GM21619 (cell line): ENCODE measurements at regions not wholly inside any gene's neighbourhood (a gene's known extent, or its start where the extent isn't known, plus 50 kb on each side); places are given as distances from the start of the nearest gene placed in this dataset.
"Not testable (repeated sequence)": the region's sequence is repeated elsewhere in the genome, so short reads cannot be mapped to it uniquely, and the experiment has no call there.

Experiments
- ATAC-seq: cut with Tn5 transposase; IDR thresholded peaks from one replicate; pipeline ENCODE4 v1.9.1; 2021; ENCODE audit not compliant: unreplicated experiment

DNA sequence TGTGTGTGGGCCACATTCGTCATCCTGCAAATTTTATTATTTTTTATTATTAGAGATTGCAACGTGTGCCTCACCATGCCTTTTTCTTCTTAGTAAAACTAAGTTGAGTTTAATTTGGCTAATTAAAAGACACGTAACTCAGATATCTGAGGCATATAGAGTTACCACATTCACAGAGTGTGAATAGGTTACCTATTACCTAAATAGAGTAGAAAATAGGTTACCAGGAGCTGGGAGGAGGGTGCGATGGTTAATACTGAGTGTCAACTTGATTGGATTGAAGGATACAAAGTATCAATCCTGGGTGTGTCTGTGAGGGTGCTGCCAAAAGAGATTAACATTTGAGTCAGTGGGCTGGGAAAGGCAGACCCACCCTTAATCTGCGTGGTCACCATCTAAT is 116.3 kb upstream of the CARD11 start:
- not testable (repeated sequence) for ATAC-seq

DNA sequence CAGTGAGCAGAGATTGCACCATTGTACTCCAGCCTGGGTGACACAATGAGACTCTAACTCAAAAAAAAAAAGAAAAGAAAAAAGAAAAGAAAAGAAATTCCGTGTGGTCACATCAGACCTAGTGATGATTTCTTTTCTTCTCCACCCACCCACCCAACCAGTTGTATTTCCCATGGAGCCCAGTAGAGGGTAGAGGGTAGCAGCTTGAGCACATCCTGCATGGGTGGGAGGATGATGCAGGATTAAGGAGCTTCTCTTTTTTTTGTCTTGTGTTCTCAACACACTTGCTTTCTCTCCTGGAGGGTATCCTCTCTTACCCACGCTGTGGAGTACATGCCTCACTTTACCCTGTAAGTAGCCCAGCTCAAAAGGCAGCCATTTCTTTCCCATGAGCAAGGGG is 118.6 kb upstream of the CARD11 start:
- no peak for ATAC-seq

DNA sequence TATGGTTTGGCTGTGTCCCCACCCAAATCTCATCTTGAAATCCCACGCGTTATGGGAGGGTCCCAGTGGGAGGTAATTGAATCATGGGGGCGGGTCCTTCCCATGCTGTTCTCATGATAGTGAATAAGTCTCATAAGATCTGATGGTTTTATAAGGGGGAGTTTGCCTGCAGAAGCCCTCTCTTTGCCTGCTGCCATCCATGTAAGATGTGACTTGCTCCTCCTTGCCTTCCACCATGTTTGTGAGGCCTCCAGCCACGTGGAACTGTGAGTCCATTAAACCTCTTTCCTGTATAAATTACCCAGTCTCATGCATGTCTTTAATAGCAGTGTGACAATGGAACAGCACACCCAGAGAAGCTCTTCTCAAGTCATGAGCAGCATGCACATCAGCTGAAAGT is 119.1 kb upstream of the CARD11 start:
- ATAC-seq, result not testable (repeated sequence)

DNA sequence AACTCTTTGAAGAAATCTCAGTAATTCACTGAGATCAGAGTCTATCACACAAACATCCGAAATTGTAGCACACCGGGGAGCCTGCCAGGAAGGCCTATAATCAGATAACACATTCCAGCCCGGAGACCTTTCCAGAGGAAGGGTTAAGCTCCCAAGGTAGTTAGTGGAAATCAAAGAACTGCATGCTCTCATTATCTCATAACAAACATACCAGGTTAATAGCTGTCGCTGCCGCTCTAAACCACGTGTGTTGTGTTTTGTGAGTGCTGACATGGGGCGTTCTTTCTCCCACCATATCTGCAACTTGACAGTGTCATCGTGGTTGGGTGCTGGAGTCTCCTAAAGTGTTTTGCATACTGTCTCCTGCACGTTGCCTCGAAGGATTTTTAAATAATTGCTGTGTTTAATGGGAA is 120.7 kb upstream of the CARD11 start:
- ATAC-seq, result no peak

DNA sequence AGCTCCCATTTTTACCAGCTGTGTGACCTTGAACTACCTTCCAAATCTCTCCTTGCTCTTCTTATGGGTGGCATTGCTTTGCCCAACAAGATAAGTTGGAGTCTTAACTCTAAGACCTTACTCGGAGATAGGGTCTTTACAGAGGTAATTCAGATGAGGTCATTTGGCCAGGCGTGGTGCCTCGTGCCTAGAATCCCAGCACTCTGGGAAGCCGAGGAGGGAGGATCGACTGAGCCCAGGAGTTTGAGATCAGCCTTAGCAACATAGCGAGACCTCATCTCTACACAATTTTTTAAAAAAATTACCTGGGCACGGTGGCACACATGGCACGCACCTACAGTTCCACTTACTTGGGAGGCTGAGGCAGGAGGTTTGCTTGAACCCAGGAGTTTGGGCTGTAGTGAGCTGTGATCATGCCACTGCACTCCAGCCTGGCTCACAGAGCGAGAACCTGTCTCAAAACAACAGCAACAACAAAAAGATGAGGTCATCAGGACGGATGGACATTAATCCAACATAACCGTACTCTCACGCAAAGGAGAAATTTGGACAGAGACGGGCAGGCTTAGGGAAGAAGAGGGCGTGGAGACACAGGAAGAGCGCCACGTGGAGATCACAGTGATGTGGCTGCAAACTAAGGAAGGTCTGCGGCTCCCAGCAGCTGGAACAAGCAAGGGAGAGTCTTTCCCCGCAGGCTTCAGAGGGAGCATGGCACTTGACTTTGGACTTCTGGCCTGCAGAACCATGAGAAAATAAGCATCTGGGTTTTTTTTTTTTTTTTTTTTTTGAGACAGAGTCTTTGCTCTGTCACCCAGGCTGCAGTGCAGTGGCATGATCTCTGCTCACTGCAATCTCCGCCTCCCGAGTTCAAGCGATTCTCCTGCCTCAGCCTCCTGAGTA is 122.3 kb upstream of the CARD11 start:
- no peak for ATAC-seq

DNA sequence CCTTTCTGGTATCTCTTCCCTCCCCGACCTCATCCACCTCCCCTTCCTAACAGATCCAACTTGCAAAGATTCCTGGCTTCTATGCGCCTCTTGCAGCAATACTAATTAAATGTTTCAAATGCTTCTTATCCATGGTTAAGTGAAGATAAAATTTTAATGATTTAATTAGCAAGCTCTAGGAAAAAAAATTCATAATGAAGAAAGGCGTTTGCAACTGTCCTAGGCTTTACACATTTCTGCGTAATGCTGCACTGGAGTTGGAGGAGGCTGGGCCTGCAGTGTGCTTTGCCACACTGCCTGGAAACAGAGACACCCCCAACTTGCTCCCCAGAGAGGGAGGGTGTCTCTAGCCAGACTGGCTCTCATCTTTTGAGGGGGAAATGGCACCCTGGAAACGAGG is 123.9 kb upstream of the CARD11 start:
- ATAC-seq, result no peak

DNA sequence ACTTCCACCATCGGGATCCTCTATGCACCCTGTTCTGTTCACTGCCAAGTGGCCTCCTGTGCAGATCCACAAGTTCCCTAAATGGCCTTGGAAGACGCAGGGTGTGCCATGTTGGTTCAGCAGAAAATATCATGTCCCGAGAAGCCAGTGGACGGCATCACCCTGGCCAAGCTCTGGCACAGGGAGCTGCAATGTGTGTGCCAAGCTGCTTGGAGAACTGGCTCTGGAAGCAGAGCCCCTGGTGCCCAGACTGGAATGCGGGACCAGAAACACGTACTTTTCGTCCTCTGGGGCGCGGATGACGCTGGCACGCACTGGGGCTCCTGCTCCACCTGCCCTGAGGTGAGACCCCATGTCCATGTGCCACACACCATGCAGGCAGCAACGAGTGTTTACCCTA is 124.7 kb upstream of the CARD11 start:
- no peak for ATAC-seq

DNA sequence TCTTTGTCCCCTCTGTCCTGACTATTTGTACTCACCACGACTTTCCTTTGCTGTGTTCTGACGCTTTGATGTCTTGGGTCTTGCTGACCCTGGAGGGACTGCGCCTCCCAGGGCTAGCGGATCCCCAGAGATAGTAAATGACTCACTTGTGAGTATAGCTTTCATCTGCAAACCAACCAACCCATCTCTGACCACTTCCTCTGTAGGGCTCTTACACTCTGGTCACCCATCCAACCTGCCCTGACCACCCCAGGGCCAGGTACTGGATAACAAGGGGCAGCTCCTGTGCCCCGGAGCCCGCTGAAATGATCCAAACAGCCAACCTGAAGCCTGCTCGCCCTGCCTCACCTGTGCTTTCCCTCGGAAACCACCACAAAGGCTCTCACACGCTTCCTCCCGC is 125.2 kb upstream of the CARD11 start:
- ATAC-seq, result no peak

DNA sequence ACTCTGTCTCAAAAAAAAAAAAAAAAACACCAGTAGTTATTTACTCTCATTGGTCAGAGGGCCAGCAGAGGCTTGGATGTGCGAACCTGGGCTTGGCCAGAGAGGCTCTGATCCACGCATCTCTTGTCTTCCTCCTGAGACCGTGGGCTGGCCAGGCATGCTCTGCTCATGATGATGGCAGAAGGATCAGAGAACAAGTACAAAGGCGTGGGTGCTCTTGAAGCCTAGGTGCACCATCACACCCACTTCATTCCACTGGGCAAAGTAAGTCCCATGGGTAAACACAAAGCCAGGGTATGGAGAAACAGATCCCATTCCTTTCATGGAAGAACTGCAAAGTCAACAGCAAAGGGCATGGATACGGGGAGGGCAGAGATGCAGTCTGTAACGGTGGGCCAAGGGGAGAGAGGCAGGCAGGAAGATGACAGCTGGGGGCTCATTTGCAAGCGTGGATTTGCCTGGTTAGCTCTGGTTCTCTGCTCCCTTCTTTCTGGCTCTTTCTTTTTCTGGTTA is 128.2 kb upstream of the SDK1 start:
- no peak for ATAC-seq

DNA sequence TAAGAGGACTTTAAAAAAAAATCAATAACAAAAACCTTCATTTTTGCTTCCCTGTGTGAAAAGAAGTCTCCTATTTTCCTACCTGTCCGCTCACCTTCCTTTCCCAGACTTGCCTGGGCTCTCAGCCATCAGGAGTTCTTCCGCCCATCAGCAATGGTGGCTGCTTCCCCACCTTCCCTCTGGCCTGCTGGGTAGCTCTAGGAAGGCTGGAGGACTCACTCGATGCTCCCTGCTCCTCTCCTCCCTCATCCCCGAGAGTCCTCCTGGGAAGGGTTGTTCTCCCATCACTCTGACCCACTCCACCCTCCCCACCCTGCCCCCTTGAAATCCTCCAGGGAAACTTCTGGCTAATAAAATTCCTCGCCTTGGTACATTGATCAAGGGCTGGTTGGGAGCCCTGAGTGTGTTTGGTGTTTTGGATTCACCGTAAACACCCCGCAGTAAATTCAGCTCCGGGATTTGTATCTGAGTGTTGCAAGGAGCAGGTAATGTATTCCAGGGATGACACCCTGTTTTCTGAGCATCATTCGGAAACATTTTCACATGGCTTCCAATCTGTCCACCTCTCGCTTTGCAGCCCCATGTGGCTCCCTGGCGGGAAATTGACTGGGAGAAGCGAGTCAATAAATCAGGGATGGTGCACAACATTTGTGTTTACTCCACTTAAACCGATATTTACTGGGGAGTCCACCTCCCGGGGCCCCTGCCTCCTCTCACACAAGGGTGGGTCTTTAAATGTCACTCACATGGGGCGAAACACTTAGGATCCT is 126.4 kb upstream of the SDK1 start:
- no peak for ATAC-seq

DNA sequence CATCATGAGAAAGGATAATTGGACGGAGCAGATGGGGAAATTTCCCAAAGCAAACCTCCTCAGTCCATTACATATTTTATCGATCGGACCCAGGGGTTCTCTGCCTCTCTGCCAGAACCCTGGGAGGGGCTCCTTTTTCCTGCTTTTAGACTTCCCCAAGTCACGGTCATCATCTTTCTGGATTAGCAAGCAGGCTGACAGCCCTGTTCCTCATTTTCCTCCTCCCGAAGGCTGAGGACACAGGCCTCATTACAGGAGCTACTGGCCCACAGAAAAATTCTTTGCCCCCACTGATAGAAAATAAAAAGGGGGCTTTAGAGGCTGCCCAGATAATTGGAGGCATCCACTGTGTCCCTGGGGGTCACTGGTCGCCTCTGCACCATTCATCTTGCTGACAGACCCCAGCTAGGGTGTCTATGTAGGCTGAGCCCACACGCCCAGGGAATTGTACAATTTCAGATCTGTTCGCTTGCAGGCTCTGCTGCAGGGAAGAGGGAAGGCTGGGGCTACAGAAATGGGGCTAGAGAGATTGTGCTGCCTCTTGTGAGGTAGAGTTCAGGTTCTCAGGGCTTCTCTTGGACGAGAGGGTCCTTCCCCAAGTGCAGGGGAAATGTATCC is 125.7 kb upstream of the SDK1 start:
- no peak for ATAC-seq

DNA sequence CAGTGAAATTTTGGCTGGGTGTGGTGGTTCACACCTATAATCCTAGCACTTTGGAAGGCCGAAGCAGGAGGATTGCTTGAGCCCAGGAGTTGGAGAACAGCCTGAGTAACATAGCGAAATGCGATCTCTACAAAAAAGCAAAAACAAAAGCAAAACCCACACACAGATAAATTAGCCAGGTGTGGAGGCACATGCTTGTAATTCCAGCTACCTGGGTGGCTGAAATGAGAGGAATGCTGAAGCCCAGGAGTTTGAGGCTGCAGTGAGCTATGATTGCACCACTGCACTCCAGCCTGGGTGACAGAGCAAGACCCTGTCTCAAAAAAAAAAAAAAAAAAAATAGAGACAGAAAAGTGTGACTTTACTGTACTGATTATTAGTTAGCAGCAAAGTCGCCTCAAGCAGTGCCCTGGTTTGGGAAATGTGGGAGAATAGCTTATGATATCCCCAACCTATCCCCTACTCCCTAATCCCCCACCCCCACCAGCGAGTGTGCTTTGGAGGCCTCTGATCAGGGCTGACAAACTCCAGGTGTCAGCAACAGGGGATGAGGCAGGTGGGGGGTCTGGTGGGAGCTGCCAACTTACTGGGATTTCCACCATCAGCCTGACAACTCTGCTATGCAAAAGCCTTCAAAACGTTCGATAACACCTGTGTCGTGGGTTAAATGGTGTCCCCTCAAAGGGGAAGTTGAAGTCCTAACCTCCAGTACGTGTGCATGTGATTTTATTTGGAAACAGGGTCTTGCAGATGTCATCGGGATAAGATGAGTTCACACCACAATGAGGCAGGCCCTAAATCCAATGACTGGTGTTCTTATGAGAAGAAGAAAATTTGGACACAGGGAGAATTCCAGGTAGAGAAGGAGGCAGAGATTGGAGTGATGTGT is 124.7 kb upstream of the SDK1 start:
- ATAC-seq, result no peak

DNA sequence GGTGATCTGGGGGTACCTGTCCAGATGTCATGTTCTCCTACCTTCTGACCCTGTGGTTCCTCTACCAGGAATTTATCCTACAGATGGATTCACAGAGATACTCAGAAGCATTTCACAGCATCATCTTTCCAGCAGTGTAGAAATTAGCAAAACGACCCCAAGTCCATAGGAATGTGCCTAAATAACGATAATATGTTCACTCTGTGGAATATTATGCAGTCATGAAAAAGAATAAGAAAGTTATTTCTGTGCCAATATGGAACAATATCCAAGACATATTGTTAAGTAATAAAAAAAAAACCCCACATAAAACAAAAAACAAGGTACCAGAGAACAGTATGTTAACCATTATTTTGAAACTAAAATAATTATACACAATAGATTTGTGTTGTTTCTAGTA is 123.8 kb upstream of the SDK1 start:
- no peak for ATAC-seq

DNA sequence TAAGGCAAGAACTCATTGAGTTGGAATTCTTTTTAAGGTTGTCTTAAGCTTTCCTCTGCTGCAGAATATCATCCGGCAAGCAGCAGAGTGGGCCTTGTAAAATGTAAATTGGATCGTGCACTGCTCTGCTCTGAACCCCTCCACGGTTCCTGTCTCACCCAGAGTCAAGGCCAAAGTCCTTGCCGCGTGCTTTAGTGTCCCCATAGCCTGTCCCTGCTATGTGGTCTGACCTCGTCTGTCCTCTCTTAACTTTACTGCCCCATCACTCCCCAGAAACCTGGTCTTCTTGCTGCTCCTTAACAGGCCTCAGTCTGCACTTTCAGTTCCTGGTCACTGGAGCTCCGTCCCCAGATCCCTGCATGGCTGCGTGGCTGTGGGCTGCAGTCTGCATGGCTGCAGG is 121.6 kb upstream of the SDK1 start:
- no peak for ATAC-seq

DNA sequence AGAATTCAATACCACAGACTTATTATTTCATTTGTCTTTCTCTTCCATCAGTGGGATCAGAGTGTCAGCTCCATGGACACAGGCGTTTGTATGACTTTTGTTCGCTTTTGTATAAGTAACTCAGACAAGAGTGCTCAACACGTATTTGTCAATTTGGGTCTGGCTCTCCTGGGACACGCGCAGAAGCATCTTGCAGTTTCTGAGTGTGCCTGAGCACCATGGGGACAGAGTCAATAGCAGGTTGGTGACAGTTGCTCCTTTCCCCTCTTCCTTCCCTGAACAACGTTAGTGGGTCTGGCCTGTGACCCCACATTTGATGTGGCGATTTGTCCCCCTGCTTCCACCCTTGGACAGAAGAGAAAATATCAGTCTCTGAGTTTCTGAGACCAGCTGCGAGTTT is 120.4 kb upstream of the SDK1 start:
- no peak for ATAC-seq

DNA sequence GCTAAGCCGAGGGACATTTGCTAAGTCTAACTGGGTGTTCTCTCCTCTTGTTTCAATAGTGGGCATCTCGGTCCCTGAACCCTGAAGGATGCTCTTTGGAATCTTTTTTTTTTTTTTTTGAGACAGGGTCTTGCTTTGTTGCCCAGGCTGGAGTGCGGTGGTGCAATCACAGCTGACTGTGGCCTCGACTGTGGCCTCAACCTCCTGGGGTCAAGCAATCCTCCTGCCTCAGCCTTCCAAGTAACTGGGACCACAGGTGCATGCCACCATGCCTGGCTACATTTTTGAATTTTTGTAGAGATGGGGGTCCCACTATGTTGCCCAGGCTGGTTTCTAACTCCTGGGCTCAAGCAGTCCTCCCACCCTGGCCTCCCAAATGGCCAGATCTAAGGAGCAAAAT is 119.0 kb upstream of the SDK1 start:
- not testable (repeated sequence) for ATAC-seq

DNA sequence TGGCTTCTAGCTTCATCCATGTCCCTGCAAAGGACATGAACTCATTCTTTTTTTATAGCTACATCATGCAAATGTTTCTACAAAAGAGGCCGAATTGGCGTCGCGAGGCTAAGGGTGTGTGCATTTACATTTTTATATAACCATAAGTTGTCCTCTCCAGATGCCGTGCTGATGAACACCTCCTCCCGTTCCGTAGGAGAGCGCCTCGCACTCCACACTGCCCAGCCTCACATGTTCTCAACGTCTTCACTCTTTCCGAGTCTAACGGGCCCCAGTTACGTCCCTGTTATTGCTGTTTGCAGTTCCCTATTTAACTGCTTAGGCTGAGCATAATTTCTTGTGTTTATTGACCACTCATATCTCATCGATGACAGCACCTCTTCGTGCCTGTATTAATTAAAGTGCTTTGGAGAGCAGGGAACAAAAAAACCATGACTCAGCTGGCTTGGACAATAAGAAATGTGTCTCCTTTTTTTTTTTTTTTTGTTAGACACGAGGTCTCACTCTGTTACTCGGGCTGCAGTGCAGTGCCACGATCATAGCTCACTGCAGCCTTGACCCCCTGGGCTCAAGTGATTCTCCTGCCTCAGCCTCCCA is 113.5 kb upstream of the SDK1 start:
- no peak for ATAC-seq

DNA sequence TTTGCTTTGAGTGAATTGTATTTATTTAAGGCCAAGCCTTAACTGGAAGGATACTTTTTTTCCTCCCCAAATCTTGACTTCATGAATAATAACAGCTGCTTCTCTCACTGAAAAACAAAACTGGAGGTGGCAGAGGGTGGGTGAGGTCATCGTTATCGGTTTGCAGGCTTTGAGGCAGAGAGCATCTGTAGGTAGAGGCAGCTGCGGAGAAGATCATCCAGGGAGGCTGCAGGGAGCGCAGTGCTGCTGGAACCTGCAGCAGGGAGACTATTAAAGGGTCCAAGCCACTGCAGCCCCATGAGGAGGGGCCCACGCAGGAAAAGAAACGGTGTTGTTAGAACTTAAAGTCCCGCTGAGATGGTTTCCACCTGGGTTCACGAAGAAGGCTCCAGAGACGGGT is 112.1 kb upstream of the SDK1 start:
- no peak for ATAC-seq

DNA sequence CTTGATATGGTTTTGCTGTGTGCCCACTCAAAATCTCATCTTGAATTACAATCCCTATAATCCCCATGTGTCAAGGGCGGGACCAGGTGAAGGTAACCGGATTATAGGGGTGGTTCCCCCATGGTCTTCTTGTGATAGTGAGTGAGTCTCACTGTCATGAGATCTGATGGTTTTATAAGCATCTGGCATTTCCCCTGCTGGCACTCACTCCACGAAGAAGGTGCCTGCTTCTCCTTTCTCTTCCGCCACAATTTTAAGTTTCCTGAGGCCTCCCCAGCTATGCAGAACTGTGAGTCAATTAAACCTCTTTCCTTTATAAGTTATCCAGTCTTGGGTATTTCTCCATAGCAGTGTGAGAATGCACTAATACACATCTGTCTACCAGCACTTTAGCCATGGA is 109.5 kb upstream of the SDK1 start:
- ATAC-seq, result no peak

DNA sequence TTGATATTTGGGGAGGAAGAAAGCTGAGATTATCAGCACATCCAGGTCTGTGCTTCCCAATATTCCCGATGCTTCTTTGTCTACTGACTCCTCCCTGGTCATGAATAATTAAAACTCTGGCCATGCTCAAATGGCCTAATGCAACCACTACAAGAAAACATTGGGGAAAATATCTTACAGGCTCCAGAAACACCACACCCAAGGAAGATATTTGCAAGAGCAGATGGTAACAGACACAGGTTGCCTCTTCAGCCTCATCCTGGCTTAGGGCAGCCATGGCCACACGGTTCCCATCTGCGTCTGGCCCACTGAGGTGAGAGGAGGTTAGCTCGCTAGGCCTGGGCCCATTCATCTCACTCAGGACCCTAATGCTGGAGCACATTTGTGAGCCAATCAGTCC is 108.4 kb upstream of the SDK1 start:
- ATAC-seq, result no peak
